ENCODE measurements at regions not wholly inside any gene's neighbourhood (a gene's known extent, or its start where the extent isn't known, plus 50 kb on each side); places are given as distances from the start of the nearest gene placed in this dataset.

DNA sequence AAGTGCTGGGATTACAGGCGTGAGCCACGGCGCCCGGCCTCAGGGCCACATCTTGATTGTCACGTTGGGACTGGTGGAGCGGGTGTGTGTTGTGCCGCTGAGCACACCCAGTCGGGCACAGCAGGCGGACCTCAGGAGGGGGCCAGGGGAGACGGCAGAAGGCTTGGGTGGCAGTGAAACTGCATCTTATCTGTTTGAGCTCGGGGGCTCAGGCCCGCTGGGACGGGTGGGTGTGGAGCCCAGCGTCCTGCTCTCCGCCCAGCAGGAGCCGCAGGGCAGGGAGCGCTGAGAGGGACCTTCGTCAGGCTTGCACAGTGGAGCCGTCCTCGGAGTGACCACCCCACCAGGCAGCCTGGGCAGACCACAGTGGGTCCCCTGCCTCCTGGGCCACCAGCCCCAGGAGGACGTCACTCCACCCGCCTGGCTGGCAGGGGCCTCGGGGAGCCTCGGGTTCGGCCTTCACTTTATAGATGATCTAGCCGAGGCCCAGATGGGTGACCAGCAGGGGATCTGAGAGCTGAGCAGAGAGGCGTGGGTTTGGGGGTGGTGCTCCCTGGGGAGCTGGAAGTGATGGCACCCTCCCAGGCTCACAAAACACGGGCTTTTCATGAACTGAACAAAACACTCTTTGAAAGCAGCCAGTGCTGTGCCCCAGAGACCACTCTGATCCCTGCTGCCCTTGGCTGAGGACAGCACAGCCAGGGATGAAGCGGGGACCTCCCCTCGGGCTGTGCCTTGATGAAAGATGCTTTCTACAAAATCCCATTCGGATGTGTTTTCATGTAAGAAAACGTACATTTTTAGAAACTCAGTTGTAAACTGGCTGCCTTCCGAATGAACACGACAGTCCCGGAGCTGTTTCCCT, 181.1 kb downstream of the SEC14L1 start:
- no peak for TF ChIP-seq EGR1 (IDR thresholded peaks at IDR 0.05)
- TF ChIP-seq TCF12 (IDR thresholded peaks at IDR 0.05; ENCODE audit: low read depth) = no peak
- no peak for TF ChIP-seq FOXM1 (IDR thresholded peaks at IDR 0.05; ENCODE audit: borderline replicate concordance, low read depth)
- no peak for TF ChIP-seq YY1 (IDR thresholded peaks at IDR 0.05; ENCODE audit: low read depth)
- no peak for TF ChIP-seq CEBPB (IDR thresholded peaks at IDR 0.05)
- no peak for TF ChIP-seq NFIC (IDR thresholded peaks at IDR 0.05)
- no peak for TF ChIP-seq ZBTB7A (IDR thresholded peaks at IDR 0.05; ENCODE audit: low read depth)
- TF ChIP-seq CREB1 (IDR thresholded peaks at IDR 0.05; ENCODE audit: low read depth) = no peak
- TF ChIP-seq, protein P1, sequence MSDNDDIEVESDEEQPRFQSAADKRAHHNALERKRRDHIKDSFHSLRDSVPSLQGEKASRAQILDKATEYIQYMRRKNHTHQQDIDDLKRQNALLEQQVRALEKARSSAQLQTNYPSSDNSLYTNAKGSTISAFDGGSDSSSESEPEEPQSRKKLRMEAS (IDR thresholded peaks at IDR 0.05) = no peak
- TF ChIP-seq EP300 (IDR thresholded peaks at IDR 0.05; ENCODE audit: borderline replicate concordance) = no peak
- TF ChIP-seq TEAD4 (IDR thresholded peaks at IDR 0.05) = no peak
- TF ChIP-seq TAF1 (IDR thresholded peaks at IDR 0.05; ENCODE audit: low read depth) = no peak
- TF ChIP-seq, protein P2, sequence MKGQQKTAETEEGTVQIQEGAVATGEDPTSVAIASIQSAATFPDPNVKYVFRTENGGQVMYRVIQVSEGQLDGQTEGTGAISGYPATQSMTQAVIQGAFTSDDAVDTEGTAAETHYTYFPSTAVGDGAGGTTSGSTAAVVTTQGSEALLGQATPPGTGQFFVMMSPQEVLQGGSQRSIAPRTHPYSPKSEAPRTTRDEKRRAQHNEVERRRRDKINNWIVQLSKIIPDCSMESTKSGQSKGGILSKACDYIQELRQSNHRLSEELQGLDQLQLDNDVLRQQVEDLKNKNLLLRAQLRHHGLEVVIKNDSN (IDR thresholded peaks at IDR 0.05) = no peak
- TF ChIP-seq, protein P3, sequence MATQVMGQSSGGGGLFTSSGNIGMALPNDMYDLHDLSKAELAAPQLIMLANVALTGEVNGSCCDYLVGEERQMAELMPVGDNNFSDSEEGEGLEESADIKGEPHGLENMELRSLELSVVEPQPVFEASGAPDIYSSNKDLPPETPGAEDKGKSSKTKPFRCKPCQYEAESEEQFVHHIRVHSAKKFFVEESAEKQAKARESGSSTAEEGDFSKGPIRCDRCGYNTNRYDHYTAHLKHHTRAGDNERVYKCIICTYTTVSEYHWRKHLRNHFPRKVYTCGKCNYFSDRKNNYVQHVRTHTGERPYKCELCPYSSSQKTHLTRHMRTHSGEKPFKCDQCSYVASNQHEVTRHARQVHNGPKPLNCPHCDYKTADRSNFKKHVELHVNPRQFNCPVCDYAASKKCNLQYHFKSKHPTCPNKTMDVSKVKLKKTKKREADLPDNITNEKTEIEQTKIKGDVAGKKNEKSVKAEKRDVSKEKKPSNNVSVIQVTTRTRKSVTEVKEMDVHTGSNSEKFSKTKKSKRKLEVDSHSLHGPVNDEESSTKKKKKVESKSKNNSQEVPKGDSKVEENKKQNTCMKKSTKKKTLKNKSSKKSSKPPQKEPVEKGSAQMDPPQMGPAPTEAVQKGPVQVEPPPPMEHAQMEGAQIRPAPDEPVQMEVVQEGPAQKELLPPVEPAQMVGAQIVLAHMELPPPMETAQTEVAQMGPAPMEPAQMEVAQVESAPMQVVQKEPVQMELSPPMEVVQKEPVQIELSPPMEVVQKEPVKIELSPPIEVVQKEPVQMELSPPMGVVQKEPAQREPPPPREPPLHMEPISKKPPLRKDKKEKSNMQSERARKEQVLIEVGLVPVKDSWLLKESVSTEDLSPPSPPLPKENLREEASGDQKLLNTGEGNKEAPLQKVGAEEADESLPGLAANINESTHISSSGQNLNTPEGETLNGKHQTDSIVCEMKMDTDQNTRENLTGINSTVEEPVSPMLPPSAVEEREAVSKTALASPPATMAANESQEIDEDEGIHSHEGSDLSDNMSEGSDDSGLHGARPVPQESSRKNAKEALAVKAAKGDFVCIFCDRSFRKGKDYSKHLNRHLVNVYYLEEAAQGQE (IDR thresholded peaks at IDR 0.05; ENCODE audit: low read depth) = no peak
- no peak for TF ChIP-seq RAD21 (IDR thresholded peaks at IDR 0.05; ENCODE audit: low read depth)

DNA sequence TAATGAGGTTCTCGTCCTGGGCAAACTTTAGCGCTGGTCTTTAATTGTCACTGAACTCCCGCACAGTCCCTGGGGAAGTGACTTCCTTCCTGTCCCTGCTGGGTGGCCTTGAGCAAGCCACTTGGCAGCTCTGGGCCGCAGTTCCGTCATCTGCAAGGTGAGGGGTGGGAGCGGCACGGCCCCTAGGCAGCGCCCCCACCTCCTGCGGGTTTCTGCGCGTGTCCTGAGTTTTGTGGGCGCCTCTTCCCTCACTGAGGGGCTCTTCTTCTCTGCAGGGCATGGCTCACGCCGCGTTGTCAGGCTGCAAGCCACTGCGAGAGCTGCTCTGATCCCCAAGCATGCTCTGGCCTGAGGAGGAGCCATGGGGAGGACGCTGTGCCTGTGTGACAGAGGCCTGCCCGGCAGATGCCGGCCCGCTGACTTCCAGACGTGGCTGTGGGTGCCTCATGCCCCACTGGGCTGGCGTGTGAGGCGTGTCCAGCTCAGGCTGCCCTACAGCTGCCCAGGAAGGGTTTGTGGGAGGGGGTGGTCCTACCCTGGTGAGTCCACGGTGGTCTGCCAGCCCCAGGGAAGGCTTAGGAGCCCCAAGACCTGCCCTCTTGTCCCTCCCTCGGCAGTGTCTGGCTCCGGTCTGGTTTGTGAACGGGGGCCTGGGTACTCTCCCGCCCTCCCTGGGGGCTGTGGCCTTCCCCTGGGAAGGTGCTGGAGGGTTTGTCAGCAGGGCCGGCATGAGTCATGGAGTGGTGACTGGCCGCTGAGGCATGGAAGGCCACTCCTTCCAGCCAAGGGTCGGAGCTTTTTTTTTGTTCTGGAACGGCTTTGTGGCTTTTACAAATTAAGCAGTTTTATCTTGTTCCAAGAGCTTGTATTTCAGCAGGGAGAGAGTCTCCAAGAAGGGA, 182.0 kb downstream of the SEC14L1 start:
- no peak for TF ChIP-seq TEAD4 (IDR thresholded peaks at IDR 0.05)
- peak; percentile 98 for TF ChIP-seq ZBTB7A (IDR thresholded peaks at IDR 0.05; ENCODE audit: low read depth)
- TF ChIP-seq, protein P3 (IDR thresholded peaks at IDR 0.05; ENCODE audit: low read depth) = no peak
- TF ChIP-seq EGR1 (IDR thresholded peaks at IDR 0.05) = no peak
- TF ChIP-seq EP300 (IDR thresholded peaks at IDR 0.05; ENCODE audit: borderline replicate concordance) = no peak; the same call in 1 of the 2 replicates
- TF ChIP-seq, protein P1 (IDR thresholded peaks at IDR 0.05) = peak; percentile 77; the same call in 1 of the 2 replicates
- TF ChIP-seq RAD21 (IDR thresholded peaks at IDR 0.05; ENCODE audit: low read depth) = peak; percentile 2; the same call in 1 of the 2 replicates
- peak; percentile 50; the same call in 1 of the 2 replicates for TF ChIP-seq NFIC (IDR thresholded peaks at IDR 0.05)
- TF ChIP-seq CEBPB (IDR thresholded peaks at IDR 0.05) = no peak
- TF ChIP-seq, protein P2 (IDR thresholded peaks at IDR 0.05) = no peak
- no peak for TF ChIP-seq CREB1 (IDR thresholded peaks at IDR 0.05; ENCODE audit: low read depth)
- no peak for TF ChIP-seq FOXM1 (IDR thresholded peaks at IDR 0.05; ENCODE audit: borderline replicate concordance, low read depth)
- peak; percentile 67; the same call in 1 of the 2 replicates for TF ChIP-seq TCF12 (IDR thresholded peaks at IDR 0.05; ENCODE audit: low read depth)
- TF ChIP-seq TAF1 (IDR thresholded peaks at IDR 0.05; ENCODE audit: low read depth) = no peak; the same call in 1 of the 2 replicates
- TF ChIP-seq YY1 (IDR thresholded peaks at IDR 0.05; ENCODE audit: low read depth) = no peak

DNA sequence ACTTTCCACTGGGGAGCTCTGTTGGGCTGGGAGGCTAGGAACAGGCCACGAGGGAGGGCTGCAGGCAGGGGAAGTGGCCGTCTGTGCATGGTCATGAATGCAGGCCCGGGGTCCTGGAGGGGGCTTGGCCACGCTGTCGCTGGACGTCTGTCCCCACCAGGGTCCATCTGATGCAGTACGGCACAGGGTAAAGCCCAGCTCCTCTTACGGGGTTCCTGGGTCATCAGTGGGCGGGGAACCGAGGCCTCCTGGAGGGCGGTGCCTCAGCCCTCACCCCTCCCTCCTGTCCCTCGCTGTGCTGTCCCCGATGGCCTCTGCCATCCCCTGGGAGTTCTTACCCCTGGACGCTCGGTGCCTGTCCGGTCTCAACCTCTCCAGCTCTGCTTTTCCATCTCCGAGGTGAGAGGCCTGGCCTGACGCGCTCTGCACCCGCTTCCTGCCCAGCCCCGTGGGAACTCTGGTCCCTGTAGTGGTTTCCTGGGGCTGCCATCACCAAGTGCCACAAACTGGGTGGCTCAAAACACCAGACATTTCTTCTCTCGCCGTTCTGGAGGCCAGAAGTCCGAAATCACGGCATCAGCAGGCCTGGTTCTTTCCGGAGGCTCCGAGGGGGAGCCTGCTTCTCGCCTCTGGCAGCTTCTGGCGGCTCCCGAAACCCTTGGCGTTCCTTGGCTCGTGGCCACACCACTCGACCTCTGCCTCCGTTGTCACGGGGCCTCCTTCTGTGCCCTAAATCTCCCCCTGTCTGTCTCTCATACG, 182.8 kb downstream of the SEC14L1 start:
- TF ChIP-seq, protein P3 (IDR thresholded peaks at IDR 0.05; ENCODE audit: low read depth) = no peak
- TF ChIP-seq RAD21 (IDR thresholded peaks at IDR 0.05; ENCODE audit: low read depth) (no peak), CREB1 (IDR thresholded peaks at IDR 0.05; ENCODE audit: low read depth) (no peak), YY1 (IDR thresholded peaks at IDR 0.05; ENCODE audit: low read depth) (no peak)

All from Ishikawa (cell line).